ENCODE measurements at regions not wholly inside any gene's neighbourhood (a gene's known extent, or its start where the extent isn't known, plus 50 kb on each side); places are given as distances from the start of the nearest gene placed in this dataset.

DNA sequence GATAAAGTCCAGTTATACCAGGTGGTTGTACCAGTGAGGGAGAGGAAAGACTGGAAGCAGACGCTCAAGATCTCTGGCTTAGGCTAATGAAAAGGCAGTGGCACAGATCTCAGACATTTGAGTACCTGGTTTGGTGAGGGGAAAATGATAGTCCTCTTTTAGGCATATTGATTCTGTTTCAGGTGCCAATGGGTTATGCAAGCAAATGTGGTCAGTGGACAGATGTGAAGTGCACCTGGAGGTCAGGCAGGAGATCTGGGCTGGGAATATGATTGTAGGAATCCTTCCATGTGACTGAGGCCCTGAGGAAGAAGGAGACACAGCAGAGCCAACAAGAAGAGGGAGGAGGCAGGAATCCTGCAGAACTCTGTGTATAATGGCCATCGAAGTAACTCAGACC is 63.7 kb upstream of the SMARCA2 start:
- TF ChIP-seq POLR2AphosphoS5 (IDR thresholded peaks at IDR 0.05; ENCODE audit: low read depth, low read length) (no peak), TAF1 (IDR thresholded peaks at IDR 0.05; ENCODE audit: borderline replicate concordance, low read depth, low read length) (no peak), POLR2A (IDR thresholded peaks at IDR 0.05; ENCODE audit: low read depth, low read length) (no peak)
- no peak for DNase-seq (ENCODE audit: insufficient read length)
- no peak for FAIRE-seq

DNA sequence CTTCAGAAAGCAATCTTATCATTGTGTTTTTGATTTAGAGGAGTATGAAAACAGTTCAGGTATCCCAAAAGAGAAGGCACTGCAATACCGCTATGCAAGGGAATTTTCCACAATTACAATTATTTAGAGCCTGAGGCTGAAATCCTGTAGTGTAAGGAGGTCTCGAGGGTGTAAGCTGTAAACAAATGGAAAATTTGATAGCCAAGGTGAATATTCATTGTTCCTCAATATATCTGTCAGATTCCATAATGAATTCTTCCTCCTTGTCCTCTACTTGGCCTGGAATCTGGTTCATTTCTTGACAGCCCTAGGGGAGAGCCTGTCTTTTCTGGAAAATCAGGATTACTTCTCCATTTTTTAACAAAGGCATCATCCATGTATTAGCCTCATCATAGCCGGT is 63.1 kb upstream of the SMARCA2 start:
- no peak for DNase-seq (ENCODE audit: insufficient read length)
- no peak for TF ChIP-seq POLR2AphosphoS5 (IDR thresholded peaks at IDR 0.05; ENCODE audit: low read depth, low read length)
- no peak for FAIRE-seq

DNA sequence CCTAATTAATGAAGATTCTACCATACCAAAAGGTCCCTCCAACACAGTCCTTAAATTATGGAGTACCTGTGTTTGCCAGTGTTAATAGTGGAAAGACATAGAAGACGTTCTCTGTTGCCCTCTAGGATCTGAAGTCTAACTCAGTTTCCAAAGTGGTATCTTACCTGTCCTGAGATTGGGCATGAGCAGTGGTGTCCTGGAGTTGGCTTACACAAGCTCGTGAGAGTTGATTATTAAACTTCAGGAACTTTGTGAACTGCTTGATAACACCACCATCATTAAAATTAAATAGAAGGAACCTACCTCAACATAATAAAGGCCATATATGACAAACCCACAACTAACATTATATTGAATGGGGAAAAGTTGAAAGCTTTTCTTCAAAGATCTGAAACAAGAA is 60.9 kb upstream of the SMARCA2 start:
- FAIRE-seq = no peak
- DNase-seq (ENCODE audit: insufficient read length) = no peak
- TF ChIP-seq POLR2A (IDR thresholded peaks at IDR 0.05; ENCODE audit: low read depth, low read length) (no peak), POLR2AphosphoS5 (IDR thresholded peaks at IDR 0.05; ENCODE audit: low read depth, low read length) (no peak), TAF1 (IDR thresholded peaks at IDR 0.05; ENCODE audit: borderline replicate concordance, low read depth, low read length) (no peak)

DNA sequence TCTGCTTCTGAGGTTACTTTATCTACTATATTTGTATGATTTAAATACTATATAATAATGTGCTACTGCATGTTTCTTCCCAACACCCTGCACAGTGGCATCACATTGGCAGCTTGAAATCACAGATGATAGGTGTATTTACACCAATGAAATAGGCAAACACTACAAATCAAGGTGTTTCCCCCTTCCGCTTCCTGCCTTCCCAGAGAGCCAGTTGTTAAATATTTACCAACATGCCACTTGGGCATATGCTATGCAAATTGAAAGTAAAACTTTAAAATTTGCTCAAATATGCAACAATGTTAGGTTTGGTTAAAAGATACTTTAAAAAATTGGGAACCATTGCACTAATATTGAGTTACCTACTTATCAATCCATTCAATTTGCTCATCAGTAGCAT is 58.2 kb upstream of the SMARCA2 start:
- TF ChIP-seq TAF1 (IDR thresholded peaks at IDR 0.05; ENCODE audit: borderline replicate concordance, low read depth, low read length) (no peak), POLR2AphosphoS5 (IDR thresholded peaks at IDR 0.05; ENCODE audit: low read depth, low read length) (no peak), POLR2A (IDR thresholded peaks at IDR 0.05; ENCODE audit: low read depth, low read length) (no peak)
- DNase-seq (ENCODE audit: insufficient read length) (no peak), FAIRE-seq (no peak)

DNA sequence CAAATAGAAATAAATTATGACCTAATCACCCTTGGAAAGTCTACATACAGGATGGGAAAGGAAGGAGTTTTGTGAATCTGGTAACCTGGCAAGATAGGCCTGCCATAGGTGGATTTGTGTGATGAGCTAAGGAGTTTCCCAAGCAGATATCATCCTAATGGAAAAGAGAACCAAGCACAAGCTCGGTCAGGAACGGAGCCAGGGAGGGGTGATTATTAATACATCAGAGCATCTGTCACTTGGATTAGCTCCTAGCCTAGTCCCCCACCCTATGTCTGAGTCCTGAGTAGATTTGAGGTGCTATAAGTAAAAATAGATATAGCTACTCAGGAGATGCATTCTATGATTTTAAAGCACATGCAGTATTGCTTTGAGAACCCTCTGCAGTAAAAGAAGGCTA is 57.3 kb upstream of the SMARCA2 start:
- FAIRE-seq = no peak
- no peak for TF ChIP-seq TAF1 (IDR thresholded peaks at IDR 0.05; ENCODE audit: borderline replicate concordance, low read depth, low read length)
- DNase-seq (ENCODE audit: insufficient read length) = no peak

DNA sequence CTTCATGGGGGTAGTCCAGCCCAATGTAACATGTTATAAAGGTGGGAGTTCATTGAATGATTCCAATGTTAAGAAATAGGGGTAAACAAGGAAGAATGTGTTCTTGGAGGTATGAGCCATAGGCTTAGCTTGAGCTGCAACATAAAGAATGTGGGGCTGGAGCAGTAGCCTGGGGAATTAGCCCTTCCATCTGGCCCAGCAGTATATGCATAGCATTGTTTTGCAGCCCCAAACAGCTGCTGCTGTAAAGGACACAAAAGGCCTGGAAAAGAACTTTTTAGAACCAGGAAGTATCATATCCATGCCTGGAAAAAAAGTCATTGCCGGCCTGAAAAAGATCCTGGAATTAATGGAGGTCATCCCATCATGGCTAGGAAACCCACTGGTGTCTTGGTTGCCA is 55.8 kb upstream of the SMARCA2 start:
- DNase-seq (ENCODE audit: insufficient read length) = no peak
- no peak for FAIRE-seq
- TF ChIP-seq POLR2AphosphoS5 (IDR thresholded peaks at IDR 0.05; ENCODE audit: low read depth, low read length) = no peak
- TF ChIP-seq TAF1 (IDR thresholded peaks at IDR 0.05; ENCODE audit: borderline replicate concordance, low read depth, low read length) = no peak
- TF ChIP-seq POLR2A (IDR thresholded peaks at IDR 0.05; ENCODE audit: low read depth, low read length) = no peak

DNA sequence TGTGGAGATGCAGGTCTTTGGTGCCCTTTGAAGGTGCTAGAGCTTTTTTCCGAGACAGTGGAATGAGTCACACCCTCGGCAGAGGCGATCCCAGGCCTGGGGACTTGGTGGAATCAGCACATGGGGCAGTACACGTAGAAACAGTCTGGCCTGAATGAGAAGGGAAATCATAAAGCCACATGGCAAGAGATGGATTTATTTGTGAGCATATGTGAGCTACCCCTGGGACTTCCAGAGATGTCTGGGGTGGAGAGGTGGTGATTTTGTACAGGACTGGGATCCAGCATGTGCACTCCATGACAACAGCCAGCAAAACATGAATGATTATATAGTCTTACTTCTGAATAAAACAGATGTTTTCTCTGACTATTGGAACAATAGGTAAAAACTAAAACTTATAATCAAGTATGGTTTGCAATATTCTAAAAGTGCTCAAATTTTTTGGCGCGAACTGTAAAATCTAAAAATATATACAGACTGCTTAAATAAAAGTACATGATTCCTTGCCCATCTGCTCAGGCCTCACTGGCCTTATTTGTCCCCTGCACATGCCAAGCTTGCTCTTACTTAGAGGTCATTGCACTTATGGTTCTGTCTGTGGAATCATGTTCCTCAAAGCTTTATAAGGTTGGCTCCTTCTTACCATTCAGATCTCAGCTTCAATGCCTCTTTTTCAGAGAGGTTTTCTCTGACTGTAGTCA is 54.7 kb upstream of the SMARCA2 start:
- TF ChIP-seq POLR2A (IDR thresholded peaks at IDR 0.05; ENCODE audit: low read depth, low read length) = no peak
- TF ChIP-seq TAF1 (IDR thresholded peaks at IDR 0.05; ENCODE audit: borderline replicate concordance, low read depth, low read length) = no peak
- TF ChIP-seq POLR2AphosphoS5 (IDR thresholded peaks at IDR 0.05; ENCODE audit: low read depth, low read length) = no peak
- DNase-seq (ENCODE audit: insufficient read length) (no peak), FAIRE-seq (no peak)

DNA sequence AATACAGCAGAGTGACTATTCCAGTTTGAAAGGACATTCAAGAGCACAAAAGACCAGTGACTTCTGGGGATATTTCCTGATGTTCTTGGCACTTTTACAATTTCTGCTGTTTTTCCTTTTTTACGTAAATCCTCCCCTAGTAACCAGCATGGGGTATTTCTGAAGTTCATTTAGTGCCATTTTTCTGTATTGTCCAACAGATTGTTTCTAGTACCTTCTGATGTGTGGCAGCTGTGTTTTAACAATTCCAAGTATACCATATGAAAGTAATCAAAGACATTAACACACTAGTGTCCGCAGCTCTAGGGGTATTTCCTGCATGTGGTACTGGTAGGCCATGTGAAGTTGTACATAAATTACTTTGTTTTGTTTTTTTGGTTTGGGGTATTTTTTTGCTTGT is 53.0 kb upstream of the SMARCA2 start:
- TF ChIP-seq POLR2AphosphoS5 (IDR thresholded peaks at IDR 0.05; ENCODE audit: low read depth, low read length) (no peak), POLR2A (IDR thresholded peaks at IDR 0.05; ENCODE audit: low read depth, low read length) (no peak), TAF1 (IDR thresholded peaks at IDR 0.05; ENCODE audit: borderline replicate concordance, low read depth, low read length) (no peak)
- no peak for DNase-seq (ENCODE audit: insufficient read length)
- no peak for FAIRE-seq

DNA sequence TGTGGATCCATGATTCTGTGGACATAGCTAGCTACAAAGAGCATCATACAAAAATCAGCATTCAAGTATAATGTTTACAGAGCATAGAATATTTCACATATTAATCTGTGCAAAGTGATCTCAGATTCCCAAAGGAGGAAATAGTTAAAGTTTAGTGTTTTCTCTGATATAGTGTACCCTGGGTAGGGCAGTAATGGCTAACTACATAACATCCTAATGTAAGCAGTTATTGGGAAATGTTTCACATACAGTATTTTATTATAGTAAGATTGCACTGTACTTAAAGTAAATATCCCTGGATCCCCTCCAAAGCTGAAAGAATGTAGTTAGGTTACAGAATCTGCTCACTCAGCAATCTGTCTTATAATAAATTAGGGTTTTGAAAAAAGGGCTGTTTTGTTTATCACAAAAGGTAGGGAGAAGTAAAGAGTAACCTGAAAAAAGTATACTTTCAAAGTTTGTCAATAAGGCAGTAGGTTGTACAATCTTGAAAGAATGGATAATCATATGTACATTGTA is 52.5 kb upstream of the SMARCA2 start:
- TF ChIP-seq POLR2AphosphoS5 (IDR thresholded peaks at IDR 0.05; ENCODE audit: low read depth, low read length) = no peak
- no peak for TF ChIP-seq TAF1 (IDR thresholded peaks at IDR 0.05; ENCODE audit: borderline replicate concordance, low read depth, low read length)
- no peak for TF ChIP-seq POLR2A (IDR thresholded peaks at IDR 0.05; ENCODE audit: low read depth, low read length)
- FAIRE-seq = no peak
- no peak for DNase-seq (ENCODE audit: insufficient read length)

DNA sequence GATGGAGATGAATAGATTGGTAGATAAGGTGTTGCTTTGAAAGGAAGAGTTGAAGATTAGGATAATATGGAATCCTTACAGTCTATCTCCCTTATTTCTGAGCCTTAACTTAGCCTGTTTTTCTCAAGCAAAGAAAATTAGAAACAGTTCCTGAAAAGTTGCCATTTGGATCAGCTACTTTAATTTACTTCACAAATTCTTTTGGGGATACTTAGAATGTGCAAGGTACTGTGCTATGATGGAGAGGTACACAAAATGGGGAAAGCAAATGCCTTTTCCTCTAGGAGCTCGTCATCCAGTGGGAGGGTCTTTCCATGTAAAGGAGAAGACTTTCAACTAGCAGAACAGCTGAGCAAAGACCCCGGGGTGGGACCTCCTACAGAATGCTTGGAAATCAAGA is 51.1 kb upstream of the SMARCA2 start:
- no peak for FAIRE-seq
- DNase-seq (ENCODE audit: insufficient read length) = no peak
- TF ChIP-seq TAF1 (IDR thresholded peaks at IDR 0.05; ENCODE audit: borderline replicate concordance, low read depth, low read length) (no peak), POLR2AphosphoS5 (IDR thresholded peaks at IDR 0.05; ENCODE audit: low read depth, low read length) (no peak), POLR2A (IDR thresholded peaks at IDR 0.05; ENCODE audit: low read depth, low read length) (no peak)
